Stimulated activated CD8-positive, alpha-beta memory T cell treated with anti-CD3 and anti-CD28 coated beads, Interleukin-4, amount 100 ng/mL, for 48 hours (primary cell): ENCODE measurements at regions not wholly inside any gene's neighbourhood (a gene's known extent, or its start where the extent isn't known, plus 50 kb on each side); places are given as distances from the start of the nearest gene placed in this dataset.

Experiments
- DNase-seq: peaks from one replicate; pipeline ENCODE4 v3.0.0-alpha.2; 2020

- no peak for DNase-seq
Measured at GRCh38 chr2:126831234-126832005, 67.3 kb upstream of the TEX51 start.

- DNase-seq, result no peak
Measured at GRCh38 chr2:126832014-126832413, 66.7 kb upstream of the TEX51 start.

GRCh38 chr2:126832757-126833156, 65.9 kb upstream of the TEX51 start:
- DNase-seq, result no peak

GRCh38 chr2:126834006-126834659, 64.6 kb upstream of the TEX51 start:
- no peak for DNase-seq

- DNase-seq, result no peak
Measured at GRCh38 chr2:126835261-126835660, 63.4 kb upstream of the TEX51 start.

- DNase-seq, result no peak
Measured at GRCh38 chr2:126835831-126836230, 62.9 kb upstream of the TEX51 start.

- no peak for DNase-seq
Measured at GRCh38 chr2:126836761-126837679, 61.7 kb upstream of the TEX51 start.

- no peak for DNase-seq
Measured at GRCh38 chr2:126837966-126838715, 60.5 kb upstream of the TEX51 start.

- no peak for DNase-seq
Measured at GRCh38 chr2:126838716-126838985, 60.0 kb upstream of the TEX51 start.

GRCh38 chr2:126839796-126840195, 58.9 kb upstream of the TEX51 start:
- DNase-seq, result no peak

- DNase-seq, result peak; percentile 7
Measured at GRCh38 chr2:126843081-126843480, 55.6 kb upstream of the TEX51 start.

- no peak for DNase-seq
Measured at GRCh38 chr2:126846241-126846640, 52.4 kb upstream of the TEX51 start.
